GM19193 (cell line): ENCODE measurements at regions not wholly inside any gene's neighbourhood (a gene's known extent, or its start where the extent isn't known, plus 50 kb on each side); places are given as distances from the start of the nearest gene placed in this dataset.

Source experiments
- POLR2A ChIP-seq: IDR thresholded peaks from 4 replicates; pipeline ENCODE4 v1.6.1; 2011; ENCODE audit not compliant: insufficient read depth, insufficient read length; ENCODE audit errors: extremely low read depth

DNA sequence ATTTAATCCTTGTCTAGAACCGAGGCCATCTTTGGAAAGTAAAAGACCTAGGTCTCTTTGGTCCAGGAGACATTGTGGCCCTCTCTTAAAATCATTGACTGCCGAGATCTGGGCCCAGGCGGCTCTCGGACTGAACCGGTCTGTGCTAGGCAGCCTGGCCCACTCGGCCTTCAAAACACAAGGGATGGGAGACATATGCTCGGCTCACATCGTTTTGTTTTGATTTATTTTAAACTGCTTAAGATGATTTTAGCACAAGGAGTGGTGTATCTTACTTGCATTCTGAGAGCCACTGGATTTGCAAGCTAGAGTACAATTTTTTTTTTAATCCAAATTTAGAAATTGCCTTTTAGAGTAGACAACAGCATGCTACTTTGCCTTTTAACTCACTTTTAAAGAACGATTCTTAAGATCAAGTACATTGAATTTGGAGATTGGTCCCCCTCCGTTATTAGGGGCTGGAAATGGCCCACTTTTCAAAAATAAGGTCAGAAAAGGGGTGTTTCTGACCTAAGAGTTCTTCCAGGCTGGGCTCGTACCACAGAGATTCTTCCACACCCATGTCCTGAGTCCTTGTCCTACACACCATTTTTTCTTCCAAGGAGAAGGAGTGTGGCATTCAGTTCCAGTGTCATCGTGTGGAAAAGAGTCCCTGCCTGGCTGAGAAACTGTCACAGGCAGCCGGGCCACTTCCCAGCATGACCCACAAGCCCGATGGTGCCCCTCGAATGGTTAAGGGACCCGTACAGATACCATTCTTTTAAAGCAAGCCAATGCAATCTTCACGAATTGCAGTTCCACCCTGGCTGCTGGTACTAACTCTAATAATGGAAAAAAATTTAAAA is 80.5 kb upstream of the WNT7B start:
- TF ChIP-seq POLR2A, result no peak

DNA sequence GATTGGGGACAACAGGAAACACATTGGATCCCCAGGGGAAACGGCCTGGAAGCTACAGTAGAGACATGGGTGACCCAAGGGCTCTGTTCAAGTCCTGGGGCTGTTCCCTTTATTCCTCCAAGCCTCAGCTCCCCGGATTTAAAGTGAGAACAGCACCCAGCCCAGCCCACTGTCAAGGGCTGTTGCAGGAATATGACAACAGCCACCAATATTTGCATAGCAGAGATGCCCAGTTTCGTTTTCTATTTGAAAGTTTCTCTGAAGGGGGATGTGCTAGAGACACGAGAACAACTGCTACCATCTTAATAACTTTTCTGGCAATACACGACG is 81.1 kb upstream of the WNT7B start:
- TF ChIP-seq POLR2A, result peak; percentile 62

DNA sequence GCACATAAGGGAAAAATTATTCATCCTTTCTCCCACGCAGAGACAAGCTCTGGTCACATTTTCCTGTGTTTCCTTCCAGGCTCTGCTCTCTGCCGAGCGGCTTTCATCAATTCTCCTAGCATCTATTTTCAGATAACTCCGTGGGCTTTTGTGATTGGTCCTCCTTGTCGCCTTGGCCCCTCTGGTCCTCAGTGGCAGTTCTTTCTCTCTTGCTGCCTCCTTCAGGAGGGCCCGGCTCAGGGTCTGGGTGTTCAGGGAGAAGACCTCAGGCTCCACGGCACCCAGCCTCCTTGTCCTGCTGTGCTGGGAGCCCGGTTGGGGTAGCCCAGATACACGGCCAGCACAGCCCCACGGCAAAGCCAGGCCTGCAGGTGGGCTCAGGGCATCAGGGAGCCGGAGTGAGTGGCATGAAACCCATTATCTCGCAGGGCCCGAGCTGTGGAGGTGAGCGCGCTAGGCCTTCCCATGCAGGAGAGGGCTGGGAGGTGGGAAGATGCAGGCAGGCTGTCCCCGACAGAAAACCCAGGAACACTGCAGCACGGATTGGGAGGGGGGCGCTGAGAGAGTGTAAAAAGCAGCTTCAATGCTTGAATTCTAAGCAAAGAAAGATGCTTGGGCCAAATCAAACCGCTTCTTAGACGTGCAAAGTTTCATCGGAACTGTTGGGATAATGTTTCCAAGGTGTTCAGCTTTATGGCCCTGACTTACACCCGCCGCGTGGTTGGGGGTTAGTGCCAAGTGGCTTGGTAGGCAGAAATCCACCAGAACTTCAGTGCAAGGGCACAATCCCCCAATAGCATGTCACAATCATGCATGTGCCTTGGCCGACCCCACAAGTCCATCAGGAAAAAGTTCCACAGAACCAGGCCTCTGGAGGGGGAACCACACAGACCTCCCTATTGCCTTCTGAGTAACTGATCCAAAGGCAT is 81.9 kb upstream of the WNT7B start:
- TF ChIP-seq POLR2A, result no peak

DNA sequence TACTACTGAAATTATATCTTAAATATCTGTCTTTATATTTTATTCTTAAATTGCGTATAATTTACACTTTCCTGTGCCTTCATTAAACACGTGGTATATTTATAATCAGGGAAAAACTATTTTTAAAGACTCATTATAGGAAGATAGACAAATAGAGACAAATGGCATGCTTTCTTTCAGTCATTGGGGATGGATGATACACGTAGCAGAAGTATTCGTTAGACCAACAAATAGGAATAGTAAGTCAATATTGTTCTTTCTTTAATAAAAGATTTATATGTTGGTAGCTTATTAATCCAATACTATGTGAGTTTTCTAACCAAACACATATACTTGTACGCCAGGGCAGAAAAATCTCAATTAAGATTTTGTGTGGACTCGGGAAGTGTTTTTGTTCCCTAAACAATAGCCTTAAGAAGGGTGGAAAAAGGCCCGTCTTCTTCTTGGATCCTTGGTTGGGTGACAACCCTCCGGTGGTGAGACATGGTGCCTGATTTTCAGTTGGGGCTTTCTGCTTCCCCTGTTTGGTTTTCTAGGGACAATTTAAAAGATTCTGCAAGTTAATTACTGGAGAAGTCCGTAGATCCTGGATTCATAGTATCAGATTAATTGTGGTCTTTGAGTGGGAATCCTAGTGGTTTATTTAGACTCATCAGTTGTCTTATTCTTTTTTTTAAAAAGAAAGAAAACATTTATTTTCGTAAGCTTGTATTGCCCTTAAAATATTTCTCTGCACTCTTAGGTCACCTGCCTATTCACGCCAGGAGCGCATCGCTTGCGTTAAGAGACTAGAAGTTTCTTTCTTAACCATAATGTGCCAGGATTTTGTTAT is 83.5 kb upstream of the WNT7B start:
- TF ChIP-seq POLR2A, result no peak

DNA sequence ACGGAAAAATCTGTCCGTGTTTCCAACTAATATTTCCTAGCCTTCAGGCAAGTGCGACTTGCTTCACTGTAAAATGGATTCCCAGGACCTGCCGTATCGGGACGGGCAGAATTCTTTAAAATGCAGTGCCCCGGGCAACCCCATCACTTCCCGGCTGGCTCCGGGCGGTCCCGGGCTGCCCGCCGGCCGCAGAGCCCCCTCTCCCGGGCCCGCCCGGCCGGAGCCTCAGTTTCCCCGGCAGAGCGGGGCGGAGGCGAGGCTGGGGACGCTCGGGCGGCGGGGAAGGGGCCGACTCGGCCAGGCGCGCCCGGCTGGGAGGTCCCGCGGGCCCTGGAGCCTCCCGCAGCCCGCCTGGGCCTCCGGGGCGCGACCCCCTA is 84.2 kb upstream of the WNT7B start:
- TF ChIP-seq POLR2A, result no peak

DNA sequence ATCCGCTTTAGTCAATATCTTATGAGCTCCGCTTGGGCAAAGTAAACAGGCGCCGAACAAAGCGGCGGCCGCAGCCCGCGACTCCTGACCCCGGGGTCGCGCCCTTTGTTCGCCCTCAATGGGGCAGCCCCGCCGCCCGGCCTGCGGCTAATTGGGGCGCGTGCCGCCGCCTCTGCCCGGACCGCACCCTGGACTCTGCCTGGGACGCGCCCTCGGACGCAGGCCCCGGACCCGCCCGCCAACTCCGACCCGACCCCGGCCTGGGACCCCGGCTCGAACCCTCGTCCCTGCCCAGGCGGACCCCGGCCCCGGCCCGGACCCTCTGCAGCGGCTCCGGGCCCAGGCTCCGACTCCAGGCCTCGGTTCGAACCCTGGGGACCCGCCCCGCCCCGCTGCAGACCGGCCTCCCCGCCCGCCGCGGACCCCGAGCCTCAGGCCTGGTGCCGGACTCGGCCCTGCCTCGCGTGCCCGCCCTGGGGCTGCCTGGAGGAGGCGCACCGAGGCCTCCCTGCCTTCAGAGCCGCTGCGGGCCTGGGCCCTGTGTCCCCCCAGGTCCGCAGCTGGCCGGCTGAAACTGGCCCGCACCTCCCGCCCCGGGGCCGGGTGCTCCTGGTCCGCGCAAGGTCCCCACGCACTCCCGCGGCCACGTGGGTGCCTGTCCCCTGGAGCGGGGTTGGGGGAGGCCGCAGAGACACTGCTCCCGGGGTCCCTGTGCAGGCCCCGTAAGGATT is 84.7 kb upstream of the WNT7B start:
- no peak for TF ChIP-seq POLR2A

DNA sequence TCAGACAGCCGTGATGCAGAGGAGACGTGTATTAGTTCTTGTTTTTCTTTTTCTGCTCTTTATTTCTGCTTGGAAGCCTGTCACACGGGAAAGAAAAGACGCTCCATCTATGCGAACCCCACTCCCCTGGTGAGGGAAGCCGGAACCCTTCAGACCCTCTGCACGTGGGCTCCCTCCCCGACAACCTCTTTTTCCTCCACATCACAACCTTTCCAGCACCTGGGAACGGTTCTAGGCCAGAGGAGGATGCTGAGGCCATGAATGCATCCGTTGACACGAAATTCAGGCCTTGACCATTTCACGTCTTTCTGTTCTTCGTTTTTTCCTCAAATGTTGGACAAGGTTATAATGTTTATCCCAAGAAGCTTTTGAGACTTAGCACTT is 85.3 kb upstream of the WNT7B start:
- TF ChIP-seq POLR2A, result no peak

DNA sequence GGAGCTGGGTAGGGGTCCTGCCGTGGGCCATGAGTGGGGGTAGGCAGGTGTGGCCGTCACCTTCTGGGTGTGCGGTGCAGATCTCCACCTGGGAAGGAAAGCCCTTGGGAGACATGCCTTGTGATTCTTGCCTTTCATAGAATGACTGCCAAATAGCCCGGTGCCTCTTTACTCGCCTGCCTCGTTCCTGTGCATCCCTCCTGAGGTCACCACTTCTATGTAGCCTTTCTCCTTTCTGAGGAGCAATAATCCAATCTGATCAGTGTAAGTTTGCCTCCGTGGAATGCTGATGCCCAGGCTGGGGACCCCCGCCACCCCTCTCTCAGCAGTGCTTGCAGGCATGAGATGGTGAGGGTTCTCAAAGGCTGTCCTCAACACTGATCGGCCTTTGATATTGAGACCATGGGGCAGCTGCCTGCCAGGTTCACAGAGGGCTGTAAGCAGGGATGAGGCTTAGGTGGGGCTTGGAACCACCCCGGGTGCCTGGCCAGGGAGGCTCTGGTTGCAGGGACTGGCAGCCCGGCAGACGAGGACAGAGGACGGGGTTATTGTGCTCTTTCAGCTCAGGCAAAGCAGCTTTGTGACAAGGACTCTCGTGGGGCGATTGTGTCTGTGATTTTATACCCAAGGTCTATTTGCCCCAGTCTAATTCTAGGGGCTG is 86.1 kb upstream of the WNT7B start:
- TF ChIP-seq POLR2A, result no peak

DNA sequence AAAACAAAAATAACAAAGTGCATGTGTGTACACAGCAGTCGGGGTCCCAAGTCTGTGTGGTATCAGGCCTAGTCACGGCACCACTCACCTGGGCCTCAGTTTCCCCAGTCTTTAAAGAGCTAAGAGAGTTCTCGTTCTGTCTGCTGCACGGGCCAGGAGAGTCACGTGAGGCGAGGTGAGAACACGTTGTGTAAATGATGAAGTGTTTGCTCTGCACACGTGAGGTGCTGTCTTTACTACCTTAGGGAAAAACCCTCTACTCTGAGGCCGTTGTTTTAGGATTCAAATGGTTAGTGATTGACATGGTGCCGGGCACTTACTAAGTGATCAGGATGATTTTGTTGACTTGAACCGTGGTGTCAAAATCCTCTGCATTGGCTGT is 86.5 kb upstream of the PPARA start:
- no peak for TF ChIP-seq POLR2A

DNA sequence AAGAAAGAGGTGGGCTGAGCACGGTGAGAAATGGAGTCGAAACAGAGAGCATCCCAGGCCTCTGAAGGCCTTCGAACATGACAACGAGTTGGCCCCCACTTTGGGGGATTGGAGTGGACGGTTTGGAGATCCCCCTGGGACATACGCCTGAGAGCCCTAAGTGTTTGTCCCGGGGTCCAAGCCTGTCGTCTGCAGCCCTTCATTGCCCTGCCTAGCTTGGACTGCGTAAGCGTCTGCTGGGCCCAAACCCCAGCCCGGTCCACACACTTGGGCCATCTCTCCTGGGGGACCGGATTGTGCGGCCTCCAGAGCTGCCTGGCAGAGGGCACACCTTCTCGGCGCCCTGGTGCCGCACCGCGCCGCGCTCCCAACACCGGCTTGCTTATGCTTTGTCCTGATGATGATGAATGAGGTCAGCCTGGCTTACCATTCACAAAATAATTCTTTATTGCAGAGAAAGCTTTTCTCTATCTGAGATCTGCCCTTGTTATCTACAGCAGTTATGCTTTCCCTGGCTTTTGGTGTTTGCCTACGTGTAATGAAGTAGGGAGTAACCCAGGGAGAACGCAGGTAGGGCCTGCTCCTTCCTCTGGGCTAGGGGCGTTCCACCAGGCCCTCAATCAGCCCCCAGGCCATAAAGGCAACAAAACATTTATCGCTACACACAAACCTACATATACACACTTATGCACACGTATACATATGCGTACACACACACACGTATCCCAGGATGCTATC is 85.9 kb upstream of the PPARA start:
- TF ChIP-seq POLR2A, result no peak

DNA sequence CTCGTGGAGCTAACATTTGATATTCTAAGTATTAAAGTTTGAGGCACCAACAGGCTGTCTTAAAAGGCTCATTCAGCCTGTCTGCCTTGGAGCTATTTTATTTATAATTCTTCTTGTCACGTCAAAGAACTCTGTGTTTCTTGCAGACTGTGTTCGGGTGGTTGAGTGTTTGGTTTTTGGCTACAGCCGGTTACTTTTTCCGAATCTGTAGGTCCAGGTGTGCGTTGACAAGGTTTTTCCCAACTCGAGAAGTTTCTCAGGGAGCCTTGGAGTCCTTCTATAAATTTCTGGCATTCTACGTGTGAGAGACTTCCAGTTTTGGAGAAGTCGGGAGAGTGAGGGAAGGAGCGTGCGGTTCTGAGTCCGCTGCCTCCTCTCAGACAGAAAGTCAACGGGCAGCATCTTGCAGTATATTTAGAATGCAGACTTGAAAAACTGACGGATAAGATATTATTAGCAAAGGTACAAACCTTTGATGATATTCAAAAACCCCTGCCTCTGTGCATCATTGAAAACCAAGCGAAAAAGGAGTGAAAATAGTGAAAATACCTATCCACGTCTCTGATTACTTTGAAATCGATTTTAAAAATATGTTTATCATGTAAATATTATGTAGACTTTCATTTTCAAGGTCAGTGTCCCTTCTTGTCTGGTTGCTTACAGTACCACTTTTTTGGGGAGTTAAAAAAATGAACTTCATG is 85.2 kb upstream of the PPARA start:
- no peak for TF ChIP-seq POLR2A

DNA sequence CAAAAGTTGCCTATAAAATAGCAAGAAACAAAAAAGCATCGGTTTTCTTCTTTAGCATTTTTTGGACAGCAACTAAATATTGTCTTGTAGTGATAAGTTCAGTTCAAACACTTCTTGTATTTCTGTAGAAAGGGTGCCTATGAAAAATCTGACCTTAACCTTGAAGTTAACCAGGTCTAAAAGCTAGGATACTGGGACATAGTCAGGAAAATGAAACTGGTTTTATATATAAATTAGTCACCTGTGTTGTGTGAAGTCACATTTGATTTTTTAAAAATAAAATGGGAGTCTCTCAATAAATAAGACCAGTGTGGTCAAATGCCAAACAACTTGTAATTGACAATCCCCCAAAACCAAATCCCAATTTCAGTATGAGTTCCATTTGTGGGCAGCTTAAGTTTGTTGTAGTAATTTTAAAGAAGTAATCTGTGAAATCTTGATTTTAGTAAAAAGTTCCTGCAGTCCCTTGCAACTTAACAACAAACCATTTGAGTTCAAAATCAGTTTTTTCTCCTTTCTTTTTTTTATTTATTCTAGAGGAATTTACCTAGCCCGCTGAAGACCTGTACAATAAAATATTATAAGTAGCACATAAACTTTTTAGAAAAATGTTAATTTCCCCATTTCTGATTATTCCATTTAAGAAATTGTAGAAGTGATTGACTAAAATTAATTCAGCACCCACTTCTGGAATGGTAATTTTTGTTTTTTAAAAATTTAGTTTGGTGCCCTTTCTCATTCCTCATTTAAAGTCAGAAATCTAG is 84.5 kb upstream of the PPARA start:
- no peak for TF ChIP-seq POLR2A

DNA sequence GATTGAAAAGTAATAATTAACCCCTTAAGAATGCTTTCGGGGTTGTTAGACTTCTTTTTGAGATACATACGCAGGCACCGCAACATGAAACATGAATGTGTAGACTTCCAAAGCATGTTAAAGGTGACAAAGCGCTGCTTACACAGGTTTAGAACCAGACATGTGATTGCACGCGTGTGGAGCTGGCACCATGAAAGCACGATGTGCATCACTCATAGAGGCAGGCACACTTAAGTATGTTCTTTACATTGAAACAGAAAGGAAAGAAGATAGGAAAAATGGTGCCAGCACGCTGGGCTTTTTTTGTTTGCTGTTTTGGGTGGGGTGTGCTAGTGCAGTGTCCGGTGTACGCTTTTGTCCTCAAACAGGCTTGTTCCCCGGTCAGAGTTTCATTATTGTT is 83.6 kb upstream of the PPARA start:
- no peak for TF ChIP-seq POLR2A
